CD1c-positive myeloid dendritic cell (primary cell): ENCODE measurements at regions not wholly inside any gene's neighbourhood (a gene's known extent, or its start where the extent isn't known, plus 50 kb on each side); places are given as distances from the start of the nearest gene placed in this dataset.
"Not testable (repeated sequence)": the region's sequence is repeated elsewhere in the genome, so short reads cannot be mapped to it uniquely, and the experiment has no call there.

ENCODE experiments used
- DNase-seq: peaks from one replicate; pipeline ENCODE4 v3.0.0-alpha.2; 2016; ENCODE audit errors: extremely low spot score

DNA sequence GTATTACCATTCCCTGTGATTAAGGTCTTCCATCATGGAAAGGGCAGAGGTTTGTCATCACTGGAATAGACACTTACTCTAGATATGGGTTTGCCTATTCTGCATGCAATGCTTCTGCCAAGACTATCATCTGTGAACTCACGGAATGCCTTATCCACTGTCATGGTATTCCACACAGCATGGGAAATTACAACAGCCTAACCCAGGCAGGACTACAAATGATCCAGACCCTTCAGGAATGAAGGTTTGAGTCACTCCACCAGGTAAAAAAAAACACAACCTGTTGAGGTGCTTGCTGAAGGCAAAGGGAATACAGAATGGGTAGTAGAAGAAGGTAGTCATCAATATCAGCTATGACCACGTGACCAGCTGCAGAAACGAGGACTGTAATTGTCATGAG is 89.0 kb upstream of the RANBP6 start:
- not testable (repeated sequence) for DNase-seq

DNA sequence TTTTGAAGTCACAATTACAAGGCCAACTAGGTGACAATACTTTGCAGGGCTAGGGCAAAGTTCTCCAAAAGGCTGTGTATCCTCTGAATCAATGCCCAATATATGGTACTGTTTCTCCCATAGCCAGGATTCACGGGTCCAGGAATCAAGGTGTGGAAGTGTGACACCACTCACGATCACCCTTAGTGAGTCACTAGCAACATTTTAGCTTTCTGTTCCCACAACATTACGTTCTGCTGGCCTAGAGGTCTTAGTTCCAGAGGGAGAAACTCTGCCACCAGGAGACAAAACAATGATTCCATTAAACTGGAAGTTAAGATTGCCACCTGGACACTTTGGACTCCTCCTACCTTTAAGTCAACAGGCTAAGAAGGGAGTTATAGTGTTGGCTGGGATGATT is 88.5 kb upstream of the RANBP6 start:
- not testable (repeated sequence) for DNase-seq

DNA sequence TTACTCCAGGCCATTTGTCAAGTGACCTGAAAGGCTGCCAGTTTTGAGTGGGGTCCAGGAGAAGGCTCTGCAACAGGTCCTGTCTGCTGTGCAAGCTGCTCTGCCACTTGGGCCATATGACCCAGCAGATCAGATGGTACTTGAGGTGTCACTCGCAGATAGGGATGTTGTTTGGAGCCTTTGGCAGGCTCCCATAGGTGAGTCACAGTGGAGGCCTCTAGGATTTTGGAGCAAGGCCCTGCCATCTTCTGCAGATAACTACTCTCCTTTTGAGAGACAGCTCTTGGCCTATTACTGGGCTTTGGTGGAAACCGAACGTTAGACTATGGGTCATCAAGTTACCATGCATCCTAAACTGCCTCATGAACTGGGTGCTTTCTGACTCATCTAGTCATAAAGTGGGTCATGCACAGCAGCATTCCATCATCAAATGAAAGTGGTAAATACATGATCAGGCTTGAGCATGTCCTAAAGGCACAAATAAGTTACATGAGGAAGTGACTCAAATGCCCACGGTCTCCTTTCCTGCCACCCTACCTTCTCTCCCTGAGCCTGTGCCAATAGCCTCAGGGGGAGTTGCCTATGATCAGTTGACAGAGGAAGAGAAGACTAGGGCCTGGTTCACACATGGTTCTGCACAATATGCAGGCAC is 87.0 kb upstream of the RANBP6 start:
- DNase-seq, result not testable (repeated sequence)

DNA sequence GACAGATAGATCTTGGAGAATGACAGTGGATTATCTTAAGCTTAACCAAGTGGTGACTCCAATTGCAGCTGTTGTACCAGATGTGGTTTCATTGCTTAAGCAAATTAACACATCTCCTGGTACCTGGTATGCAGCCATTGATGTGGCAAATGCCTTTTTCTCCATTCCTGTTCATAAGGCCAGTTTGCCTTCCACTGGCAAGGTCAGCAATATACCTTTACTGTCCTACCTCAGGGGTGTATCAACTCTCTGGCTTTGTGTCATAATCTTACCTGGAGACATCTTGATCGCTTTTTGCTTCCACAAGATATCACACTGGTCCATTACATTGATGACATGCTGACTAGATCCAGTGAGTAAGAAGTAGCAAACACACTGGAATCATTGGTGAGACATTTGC is 86.3 kb upstream of the RANBP6 start:
- DNase-seq, result not testable (repeated sequence)

DNA sequence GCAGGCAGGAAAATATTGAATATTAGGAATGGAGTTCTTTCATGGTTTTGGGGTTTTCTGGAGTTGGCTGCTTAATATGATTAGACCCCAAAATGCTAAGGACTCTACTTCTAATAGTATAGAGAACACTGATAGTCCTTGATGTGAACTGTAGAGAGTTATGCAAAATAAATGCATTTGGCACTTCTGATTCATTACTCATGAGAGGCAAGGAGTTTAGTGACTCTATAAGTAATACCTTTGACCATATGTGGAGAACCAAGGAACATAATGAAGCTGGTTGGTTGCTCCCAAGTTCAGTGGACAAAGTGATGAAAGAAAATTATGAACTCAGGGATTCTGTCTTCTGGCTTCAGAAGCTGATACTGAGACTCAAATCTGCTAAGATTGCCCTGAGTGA is 83.9 kb upstream of the RANBP6 start:
- not testable (repeated sequence) for DNase-seq

DNA sequence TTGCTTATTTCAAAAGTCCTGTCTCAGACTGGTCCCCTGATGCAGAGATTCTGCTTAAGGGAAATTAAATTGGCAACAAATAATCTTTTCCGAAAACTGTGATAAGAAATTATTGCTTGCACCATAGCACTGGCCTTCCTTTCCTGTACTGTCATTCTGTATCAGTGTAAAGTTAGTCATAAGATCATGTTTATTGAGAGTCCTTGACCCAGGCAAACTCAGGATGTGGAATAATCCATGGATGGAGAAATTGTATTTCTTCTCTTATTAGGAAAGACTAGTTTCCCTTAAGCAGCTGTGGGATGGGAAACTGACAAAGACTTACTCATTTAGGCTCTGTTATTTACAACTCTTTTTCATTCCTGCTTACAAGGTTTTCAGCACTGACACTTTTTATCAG is 83.0 kb upstream of the RANBP6 start:
- DNase-seq, result no peak

DNA sequence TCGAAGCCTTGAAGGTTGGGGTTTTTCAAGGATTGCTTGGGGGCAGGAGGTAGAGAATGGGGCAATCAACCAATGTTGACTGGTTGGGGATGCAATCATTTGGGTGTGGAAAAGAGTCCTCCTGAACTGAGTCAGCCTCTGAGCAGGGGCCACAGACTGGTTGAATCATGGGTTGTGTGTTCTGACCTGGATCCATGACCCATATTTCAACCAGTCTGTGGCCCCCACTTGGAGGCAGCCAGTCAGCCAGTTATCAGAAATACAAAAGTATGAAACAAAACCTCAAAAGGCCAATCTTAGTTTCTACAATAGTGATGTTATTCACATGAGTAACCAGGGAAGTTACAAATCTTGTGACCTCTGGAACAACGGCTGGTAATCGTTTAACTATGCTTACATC is 81.4 kb upstream of the RANBP6 start:
- no peak for DNase-seq

DNA sequence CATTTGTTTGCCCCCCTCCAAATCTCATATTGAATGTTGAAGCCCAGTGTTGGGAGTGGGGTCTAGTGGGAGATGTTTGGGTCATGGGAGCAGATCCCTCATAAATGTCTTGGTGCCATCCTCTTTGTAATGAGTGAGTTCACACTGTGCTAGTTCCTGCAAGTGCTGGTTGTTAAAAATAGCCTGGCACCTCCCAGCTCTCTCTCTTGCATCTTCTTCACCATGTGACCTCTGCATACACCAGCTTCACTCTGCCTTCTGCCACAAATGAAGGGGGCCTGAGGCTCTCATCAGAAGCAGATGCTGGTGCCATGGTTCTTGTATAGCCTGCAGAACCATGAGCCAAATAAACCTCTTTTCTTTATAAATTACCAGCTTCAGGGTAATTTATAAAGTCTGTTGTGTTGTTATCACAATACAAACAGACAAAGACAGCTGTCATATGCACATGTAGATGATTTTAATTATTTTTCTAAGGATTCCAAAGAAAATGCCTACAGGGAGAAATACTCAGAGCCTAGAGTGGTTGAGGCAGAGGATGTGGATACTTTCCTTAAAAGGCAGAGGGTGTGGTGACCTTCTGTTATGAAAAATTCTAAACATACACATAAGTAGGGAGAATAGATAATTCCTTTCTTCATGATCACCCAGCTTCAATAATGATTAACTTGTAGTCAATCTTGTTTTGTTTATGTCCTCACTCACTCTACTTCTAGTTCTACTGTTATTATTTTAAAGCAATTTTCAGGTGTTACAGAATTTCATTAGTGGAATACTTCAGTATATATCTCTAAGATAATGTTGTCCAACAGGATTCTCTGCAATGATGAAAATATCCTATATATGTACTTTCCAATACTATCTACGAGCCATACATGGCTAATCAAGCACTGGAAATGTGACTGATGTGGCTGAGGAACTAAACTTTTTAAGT is 75.1 kb upstream of the RANBP6 start:
- DNase-seq, result no peak

DNA sequence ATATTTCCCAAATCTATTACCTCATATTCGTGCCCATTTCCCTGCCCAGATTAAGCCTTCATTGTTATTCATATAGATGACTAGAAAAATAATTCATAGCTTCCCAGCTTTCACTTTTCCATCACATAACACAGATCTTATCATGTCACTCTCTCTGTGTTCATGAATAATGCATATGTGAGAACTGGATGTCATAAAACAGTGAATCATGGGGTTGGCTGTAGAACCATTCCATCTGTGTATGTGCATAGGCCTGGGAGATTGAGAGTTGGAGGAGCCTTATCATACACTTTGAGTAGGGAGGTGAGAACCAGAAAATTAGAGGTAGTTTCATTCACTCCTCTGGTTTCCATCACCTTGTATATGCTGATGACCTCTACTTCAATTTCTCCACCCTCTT is 73.9 kb upstream of the RANBP6 start:
- no peak for DNase-seq

DNA sequence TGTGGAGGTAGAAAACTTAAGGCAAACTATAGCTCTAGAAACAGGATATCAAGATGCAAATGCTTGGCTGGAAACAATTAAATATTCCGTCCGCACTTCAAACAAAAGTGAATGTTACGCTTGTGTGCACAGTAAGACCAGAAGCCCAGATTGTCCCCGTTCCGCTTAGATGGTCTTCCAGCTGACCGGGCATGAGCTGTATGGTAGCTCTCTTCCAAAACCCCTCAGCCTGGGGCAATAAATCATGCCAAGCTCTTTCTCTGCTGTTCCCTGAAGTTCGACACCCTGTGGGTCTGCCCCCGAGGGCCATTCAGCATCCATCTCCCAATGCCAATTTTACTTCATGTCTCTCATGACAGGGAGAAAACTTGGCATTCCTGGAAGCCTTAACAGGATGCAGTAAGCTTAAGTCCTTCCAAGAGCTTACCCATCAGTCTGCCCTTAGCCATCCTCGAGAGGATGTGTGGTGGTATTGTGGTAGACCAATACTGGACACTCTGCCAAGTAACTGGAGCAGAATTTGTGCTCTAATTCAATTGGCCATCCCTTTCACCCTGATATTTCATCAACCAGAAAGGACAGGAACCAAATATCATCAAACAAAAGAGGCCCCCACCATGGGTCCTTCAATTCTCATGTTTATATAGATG is 70.7 kb upstream of the RANBP6 start:
- no peak for DNase-seq

DNA sequence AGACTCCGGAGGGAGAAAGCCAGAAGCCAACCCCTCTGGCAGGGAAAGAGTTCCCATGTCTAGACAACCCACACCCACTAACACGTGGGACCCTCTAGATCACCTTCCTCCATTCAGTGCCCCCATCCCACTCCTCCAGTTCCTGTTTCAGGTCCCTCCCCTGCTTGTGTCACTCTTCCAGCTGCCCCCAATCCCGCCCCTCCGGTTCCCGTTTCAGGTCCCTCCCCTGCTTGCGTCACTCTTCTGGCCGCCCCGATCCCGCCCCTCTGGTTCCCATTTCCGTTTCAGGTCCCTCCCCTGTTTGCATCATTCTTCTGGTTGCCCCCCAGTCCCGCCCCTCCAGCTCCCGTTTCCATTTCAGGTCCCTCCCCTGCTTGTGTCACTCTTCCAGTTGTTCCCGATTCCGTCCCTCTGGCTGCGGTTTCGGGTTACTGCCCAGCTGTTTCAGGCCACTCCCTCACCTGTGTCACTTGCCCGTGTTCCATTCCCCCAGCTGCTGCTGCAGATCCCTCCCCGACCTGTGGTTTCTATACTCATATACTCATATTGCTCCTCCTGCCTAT is 64.8 kb upstream of the RANBP6 start:
- DNase-seq, result peak; percentile 71

DNA sequence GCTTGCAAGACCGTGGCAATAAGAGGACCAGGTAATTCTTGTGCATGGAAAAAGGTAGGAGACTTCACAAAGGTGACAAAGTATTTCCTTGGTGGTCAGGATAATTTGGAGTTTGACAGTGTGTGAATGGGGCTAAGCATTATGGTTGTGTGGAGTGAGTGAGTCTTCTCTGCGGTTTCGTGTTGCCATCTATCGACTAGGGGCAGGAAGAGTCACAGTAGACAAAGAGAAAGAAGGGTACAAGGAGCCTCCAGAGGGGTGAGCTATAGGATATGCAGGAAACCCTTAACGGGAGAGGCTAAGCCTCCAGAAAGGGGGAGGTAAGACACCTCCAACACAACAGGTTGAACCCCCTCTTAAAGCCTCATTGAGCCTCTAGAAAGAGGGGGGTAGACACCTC is 64.0 kb upstream of the RANBP6 start:
- DNase-seq, result no peak

DNA sequence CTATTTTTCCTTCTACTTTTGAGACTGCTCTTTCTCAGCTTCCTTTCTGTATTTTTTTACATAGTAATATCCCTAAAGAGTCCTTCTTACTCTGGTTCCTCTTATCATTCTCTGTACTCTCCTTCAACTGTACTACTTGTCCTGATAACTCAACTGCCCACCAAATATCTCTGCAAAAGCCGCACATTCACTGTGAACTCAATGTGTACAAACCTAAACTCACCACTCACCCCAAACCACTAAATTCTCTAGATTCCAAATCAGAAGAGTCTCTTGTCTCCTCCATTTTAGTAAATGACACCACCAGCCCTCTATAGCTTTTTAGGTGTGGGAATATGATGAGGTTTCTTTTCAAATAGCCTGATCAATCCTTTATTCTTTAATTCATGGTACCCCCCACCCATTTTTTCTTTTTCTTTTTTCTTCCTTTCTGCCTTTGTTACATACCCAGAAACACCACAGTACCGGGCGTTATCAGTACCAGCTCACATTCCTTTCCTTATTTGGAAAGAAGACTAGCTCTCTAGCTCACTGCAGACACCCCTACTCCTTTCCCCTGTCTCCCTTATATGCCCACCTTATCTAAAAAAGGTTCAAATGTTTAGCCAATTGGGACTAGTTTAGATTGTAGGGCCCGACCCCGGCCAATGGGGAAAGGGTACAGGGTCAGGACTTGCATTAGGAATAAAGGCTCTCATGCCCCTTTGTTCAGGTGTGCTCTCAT is 63.1 kb upstream of the RANBP6 start:
- no peak for DNase-seq

DNA sequence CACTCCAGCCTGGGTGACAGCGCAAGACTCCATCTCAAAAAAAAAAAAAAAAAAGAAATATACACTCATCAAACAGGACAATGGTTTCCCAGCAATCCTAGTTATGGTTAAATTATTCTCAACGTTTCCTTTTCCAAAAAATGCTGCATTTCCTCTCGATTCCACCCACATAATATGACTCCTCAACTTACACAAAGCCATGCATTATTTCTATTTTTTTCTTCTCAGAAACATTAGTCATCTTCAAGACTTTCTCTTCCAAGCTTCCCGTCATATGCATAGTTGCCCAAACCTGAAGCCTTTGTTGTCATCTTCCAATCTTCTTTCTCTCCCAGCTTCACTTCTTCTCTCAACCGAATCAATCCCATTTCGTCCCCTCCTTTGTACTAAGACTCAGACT is 61.4 kb upstream of the RANBP6 start:
- DNase-seq, result peak; percentile 5

DNA sequence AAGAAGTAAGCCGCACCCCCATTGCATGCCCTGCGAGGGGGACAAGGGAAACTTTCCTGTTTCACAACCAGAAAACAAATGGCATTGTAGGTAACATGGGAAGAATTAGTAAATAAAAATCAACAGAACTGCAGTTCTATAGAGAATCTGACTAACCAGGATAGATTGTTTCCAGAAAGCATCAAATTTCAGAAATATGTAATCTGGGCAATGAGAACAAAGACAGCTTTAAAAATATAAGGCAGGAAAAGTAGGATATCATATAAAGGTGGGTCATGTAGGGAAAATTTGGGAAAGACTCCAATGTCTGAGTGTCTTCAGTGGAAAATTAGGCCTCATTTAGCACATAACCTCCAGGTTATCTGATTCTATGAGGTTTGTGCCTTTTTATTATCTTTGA is 58.3 kb upstream of the RANBP6 start:
- no peak for DNase-seq

DNA sequence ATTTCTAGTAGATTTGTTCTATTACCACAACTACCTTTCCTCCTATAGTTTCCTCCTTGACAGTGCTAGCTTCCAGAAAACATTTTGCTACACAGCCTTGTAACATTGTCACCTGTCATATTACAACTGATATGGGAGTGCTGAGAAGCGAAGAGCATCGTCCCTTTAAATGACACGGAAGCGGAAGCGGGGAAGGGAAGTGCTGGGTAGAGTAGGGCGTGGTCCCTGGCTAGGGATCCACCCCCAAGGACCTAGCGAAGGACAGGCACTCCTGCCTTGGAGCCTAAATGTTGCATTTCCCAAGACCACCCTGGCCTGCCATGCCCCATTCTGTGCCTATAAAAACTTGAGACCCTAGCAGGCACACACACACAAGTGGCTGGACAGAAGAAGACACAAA is 57.4 kb upstream of the RANBP6 start:
- DNase-seq, result peak; percentile 20

DNA sequence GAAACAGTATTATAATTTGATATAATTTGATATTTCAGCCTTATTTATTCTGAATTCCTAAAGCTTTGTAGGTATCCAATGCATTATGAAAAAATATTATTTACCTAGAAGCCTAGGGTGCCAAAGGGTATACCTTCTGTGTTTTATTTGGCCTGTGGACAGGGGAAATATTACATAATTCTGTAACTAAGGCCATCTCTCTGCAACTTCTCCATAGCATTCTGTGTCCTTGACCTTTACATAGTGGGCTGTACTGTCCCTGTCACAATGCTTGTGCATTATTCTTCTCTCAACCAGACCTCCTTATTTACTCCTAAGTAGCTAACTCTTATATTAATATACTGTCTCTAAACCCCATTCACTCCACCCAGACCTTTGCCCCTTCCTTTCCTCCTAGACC is 57.0 kb upstream of the RANBP6 start:
- DNase-seq, result no peak

DNA sequence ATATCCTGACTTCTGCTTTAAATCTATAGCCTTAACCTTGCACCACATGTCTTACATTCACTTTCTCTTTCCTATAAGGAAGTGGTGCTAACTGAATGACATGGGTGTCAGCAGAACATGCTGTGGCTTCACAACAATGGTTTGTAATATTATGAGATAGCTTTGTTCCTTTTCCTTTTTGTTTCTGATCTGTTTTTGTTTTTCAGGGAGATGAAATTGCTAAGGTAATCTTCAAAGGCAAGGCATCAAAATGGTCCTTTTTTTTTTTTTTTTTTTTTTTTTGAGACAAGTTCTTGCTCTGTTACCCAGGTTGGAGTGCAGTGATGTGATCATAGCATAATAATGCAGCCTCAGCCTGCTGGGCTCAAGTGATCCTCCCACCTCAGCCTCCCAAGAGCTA is 53.6 kb upstream of the RANBP6 start:
- DNase-seq, result peak; percentile 56

DNA sequence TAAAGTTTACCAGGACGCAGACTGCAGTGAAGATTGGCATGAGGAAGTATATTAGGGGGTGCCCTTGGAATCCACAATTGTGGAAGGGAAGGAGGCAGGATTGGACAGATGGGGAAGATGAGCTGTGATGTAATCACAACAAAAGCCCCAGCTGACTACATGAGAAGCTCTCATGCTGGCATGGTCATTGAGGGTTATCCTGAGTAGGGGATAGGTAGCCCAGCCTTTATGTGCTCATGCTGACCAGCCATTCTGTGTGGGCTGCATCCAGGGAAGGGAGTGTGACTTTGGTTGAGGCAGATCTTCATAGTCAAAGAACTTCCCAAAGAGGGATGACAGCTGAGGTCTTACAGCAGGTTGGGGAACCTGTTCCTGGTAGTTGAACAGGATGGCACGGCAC is 52.0 kb upstream of the RANBP6 start:
- DNase-seq, result no peak
